ENCODE measurements at regions not wholly inside any gene's neighbourhood (a gene's known extent, or its start where the extent isn't known, plus 50 kb on each side); places are given as distances from the start of the nearest gene placed in this dataset.

DNA sequence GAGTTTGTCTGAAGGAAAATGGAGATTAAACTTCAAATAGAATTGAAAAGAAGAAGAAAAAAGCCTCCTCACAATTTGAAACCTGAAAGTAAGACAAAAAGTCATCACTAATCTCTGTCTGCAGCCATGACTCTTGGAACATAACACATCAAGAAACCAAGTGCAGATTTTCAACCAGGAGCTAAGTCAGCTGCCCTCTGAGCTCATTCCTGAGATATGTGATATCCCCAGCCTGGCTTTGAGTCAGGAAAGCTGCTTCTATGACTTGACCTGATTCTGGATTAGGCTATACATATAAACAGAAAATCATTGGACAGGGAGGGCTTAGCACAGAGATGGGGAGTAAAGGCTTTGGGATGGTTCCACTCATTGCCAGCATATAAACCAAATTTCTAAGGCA, 891.4 kb downstream of the TFAP2A start:
- Histone ChIP-seq H3K36me3 (ENCODE audit: control insufficient read depth, insufficient read depth, low read length) (no peaks in the 10 kb centered on the region), H3K27ac (ENCODE audit: insufficient read depth, low read length, poor library complexity, severe bottlenecking) (no peak overlapping the region), H3K9me3 (ENCODE audit: control insufficient read depth, low read length) (no peaks in the 10 kb centered on the region), H3K4me1 (ENCODE audit: control insufficient read depth, insufficient read depth, low read length, poor library complexity, severe bottlenecking) (no peaks in the 10 kb centered on the region), H3K27me3 (replicated peaks; ENCODE audit: control insufficient read depth, insufficient read depth, low read length, poor library complexity, severe bottlenecking) (no peaks in the 10 kb centered on the region), H3K4me3 (ENCODE audit: insufficient read depth, low read depth, low read length, poor library complexity, severe bottlenecking) (no peak overlapping the region)
- no peak for DNase-seq

DNA sequence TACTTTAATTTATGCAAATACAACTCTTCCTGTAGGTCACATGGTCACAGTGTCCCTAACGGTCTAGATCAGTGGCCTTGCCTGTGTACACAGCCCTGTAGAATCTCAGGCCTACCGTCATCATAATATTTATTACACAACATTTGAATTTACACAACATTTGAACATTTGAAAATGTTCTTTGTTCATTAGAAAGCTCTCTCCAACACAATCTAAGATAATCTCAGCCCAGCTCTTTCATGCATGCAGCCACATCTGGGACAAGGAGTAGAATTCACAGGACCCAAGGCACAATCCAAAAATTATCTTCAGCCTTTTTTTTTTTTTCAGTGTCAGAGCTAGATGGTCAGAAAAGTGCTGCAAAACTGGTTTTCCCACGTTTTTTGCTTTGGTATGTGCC, 892.8 kb downstream of the TFAP2A start:
- no peak for DNase-seq
- H3K36me3 ChIP-seq (ENCODE audit: control insufficient read depth, insufficient read depth, low read length) = no peaks in the 10 kb centered on the region
- H3K27ac ChIP-seq (ENCODE audit: insufficient read depth, low read length, poor library complexity, severe bottlenecking) = no peak overlapping the region
- H3K9me3 ChIP-seq (ENCODE audit: control insufficient read depth, low read length) = no peaks in the 10 kb centered on the region
- no peaks in the 10 kb centered on the region for H3K4me1 ChIP-seq (ENCODE audit: control insufficient read depth, insufficient read depth, low read length, poor library complexity, severe bottlenecking)
- H3K4me3 ChIP-seq (ENCODE audit: insufficient read depth, low read depth, low read length, poor library complexity, severe bottlenecking) = no peak overlapping the region
- H3K27me3 ChIP-seq (replicated peaks; ENCODE audit: control insufficient read depth, insufficient read depth, low read length, poor library complexity, severe bottlenecking) = no peaks in the 10 kb centered on the region

DNA sequence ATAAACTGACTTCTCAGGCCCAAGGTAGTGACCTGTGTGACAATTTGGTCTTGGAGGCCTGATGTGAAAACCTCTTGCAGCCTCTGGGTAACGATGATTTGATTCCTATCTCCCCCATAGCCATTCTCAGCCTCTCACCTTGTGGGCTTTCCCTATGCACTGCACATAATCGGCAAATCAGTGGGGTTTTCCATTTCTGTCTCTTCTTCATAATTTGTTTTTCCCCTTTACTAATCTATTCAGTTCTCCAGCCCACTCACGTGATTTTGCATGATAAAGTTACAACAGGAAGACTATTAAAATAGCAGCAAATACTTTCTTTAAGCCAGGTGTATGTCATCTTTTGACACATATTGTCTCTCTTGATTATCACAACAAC, 893.7 kb downstream of the TFAP2A start:
- no peaks in the 10 kb centered on the region for H3K9me3 ChIP-seq (ENCODE audit: control insufficient read depth, low read length)

DNA sequence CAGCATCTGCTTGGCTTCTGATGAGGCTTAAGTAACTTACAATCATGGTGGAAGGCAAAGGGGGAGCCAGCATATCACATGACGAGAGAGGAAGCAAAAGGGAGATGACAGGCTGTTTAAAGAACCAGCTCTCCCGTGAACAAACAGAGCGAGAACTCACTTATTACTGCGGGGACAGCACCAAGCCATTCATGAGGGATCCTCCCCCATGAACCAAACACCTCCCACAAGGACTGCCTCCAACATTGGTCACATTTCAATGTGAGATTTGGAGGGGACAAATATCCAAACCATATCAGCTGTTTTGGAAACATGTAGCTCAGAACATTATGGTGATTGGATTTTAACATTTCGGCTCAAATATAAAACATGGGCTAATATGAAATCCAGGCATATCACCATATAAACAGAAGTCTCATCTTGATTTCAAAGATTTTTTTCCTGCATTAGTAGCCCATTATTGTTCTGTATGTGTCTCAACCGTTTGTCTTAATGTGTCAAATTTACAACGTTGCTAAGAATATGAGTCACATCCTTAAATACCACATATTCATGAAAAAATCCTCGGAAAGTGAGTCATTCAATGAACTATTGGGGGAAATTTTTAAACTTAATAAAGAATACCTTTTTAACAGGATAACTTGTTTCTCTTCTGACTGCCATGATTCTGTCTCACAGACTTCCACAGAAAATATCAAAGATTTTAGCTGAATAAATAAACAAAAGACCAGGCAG, 894.3 kb downstream of the TFAP2A start:
- H3K27ac ChIP-seq (ENCODE audit: insufficient read depth, low read length, poor library complexity, severe bottlenecking) = no peak overlapping the region
- H3K4me3 ChIP-seq (ENCODE audit: insufficient read depth, low read depth, low read length, poor library complexity, severe bottlenecking) = no peak overlapping the region
- no peaks in the 10 kb centered on the region for H3K9me3 ChIP-seq (ENCODE audit: control insufficient read depth, low read length)
- no peak for DNase-seq
- no peaks in the 10 kb centered on the region for H3K36me3 ChIP-seq (ENCODE audit: control insufficient read depth, insufficient read depth, low read length)
- H3K4me1 ChIP-seq (ENCODE audit: control insufficient read depth, insufficient read depth, low read length, poor library complexity, severe bottlenecking) = no peaks in the 10 kb centered on the region
- H3K27me3 ChIP-seq (replicated peaks; ENCODE audit: control insufficient read depth, insufficient read depth, low read length, poor library complexity, severe bottlenecking) = no peaks in the 10 kb centered on the region

More for the DNA sequence above, 893.7 kb downstream of the TFAP2A start:
- no peak for DNase-seq
- H3K4me1 ChIP-seq (ENCODE audit: control insufficient read depth, insufficient read depth, low read length, poor library complexity, severe bottlenecking) = no peaks in the 10 kb centered on the region
- no peak overlapping the region for H3K27ac ChIP-seq (ENCODE audit: insufficient read depth, low read length, poor library complexity, severe bottlenecking)
- H3K4me3 ChIP-seq (ENCODE audit: insufficient read depth, low read depth, low read length, poor library complexity, severe bottlenecking) = no peak overlapping the region
- no peaks in the 10 kb centered on the region for H3K36me3 ChIP-seq (ENCODE audit: control insufficient read depth, insufficient read depth, low read length)
- no peaks in the 10 kb centered on the region for H3K27me3 ChIP-seq (replicated peaks; ENCODE audit: control insufficient read depth, insufficient read depth, low read length, poor library complexity, severe bottlenecking)

DNA sequence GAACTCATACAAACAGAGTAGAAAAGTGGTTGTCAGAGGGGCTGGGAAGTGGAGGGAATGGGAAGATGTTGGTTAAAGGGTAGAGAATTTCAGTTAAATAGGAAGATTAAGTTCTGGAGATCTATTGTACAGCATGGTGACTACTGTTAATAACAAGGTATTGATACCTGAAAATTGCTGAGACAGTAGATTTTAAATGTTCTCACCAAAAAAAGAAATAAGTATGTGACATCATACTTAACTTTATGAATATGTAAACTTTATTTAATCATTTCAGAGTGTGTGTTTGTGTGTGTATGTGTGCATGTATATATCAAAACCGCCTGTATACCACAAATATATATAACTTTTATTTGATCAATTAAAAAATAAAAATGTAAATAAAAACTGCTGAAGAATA, 896.4 kb downstream of the TFAP2A start:
- no peak overlapping the region for H3K27ac ChIP-seq (ENCODE audit: insufficient read depth, low read length, poor library complexity, severe bottlenecking)
- no peak overlapping the region for H3K4me3 ChIP-seq (ENCODE audit: insufficient read depth, low read depth, low read length, poor library complexity, severe bottlenecking)
- no peaks in the 10 kb centered on the region for H3K9me3 ChIP-seq (ENCODE audit: control insufficient read depth, low read length)
- DNase-seq = no peak
- no peaks in the 10 kb centered on the region for H3K27me3 ChIP-seq (replicated peaks; ENCODE audit: control insufficient read depth, insufficient read depth, low read length, poor library complexity, severe bottlenecking)
- no peaks in the 10 kb centered on the region for H3K36me3 ChIP-seq (ENCODE audit: control insufficient read depth, insufficient read depth, low read length)
- no peaks in the 10 kb centered on the region for H3K4me1 ChIP-seq (ENCODE audit: control insufficient read depth, insufficient read depth, low read length, poor library complexity, severe bottlenecking)

DNA sequence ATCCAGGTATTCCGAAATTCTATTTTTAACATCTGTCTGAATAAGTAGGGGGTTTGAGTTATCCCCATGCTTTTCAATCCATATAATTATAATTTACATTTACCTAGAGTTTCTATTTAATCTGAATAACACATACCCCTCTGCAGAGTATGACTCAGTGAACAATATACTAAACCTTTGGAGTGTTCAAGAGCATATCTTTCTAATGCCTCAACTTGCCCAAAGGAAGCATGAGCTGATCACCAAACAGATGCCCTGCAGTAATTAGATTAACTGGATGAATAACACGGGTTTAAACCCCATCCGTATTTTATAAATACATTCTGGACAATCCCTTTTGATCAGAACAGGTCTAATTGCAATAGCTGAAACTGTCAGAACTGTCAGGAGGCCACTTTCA, 897.1 kb downstream of the TFAP2A start:
- no peak overlapping the region for H3K27ac ChIP-seq (ENCODE audit: insufficient read depth, low read length, poor library complexity, severe bottlenecking)
- H3K9me3 ChIP-seq (ENCODE audit: control insufficient read depth, low read length) = no peaks in the 10 kb centered on the region
- no peaks in the 10 kb centered on the region for H3K4me1 ChIP-seq (ENCODE audit: control insufficient read depth, insufficient read depth, low read length, poor library complexity, severe bottlenecking)
- no peaks in the 10 kb centered on the region for H3K36me3 ChIP-seq (ENCODE audit: control insufficient read depth, insufficient read depth, low read length)
- DNase-seq = no peak
- H3K27me3 ChIP-seq (replicated peaks; ENCODE audit: control insufficient read depth, insufficient read depth, low read length, poor library complexity, severe bottlenecking) = no peaks in the 10 kb centered on the region
- H3K4me3 ChIP-seq (ENCODE audit: insufficient read depth, low read depth, low read length, poor library complexity, severe bottlenecking) = no peak overlapping the region

DNA sequence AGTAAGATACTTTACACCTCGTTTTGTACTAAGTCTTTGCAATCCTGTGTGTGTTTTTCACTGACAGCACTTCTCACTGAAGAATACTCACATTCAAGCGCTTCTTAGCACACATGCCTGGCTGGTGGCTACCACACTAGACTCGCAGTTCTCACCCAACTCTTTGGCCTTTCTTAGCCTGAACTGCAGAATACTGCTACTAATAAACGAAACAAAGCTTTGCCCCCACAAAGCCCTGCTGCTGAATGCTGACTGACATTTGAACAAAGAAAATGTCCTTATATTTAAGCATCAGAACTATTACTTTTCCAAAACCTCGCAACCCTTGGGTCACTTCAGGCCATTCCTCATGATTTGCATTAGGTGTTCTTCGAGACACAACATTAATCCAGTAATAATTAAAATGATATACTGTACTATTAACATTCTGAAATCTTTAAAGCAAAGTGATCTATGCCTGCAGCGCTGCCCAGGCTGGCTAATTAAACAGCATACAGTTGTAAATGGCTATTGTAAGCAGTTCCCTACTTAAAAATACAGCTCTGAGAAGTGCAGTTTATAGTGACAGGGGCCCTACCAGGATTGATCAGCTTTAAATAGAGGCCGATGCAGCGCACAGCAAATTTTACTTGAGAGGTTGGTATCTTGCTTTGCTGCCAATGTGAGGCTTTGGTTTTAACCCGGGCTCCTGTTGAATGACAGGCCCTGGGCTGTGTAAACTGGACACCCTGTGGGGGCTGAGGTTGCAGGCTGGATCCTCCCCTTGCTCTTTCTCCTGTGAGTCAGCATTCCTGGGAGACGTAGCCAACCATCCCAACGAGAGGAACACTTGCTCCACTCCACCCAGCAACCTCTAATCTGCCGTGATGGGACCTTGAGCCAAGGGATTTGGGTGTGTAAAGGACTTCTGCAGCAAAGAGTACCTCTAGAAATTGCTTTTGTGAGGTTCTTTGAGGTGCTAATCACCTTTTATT, 899.0 kb downstream of the TFAP2A start:
- H3K27me3 ChIP-seq (replicated peaks; ENCODE audit: control insufficient read depth, insufficient read depth, low read length, poor library complexity, severe bottlenecking) = no peaks in the 10 kb centered on the region
- no peak overlapping the region for H3K27ac ChIP-seq (ENCODE audit: insufficient read depth, low read length, poor library complexity, severe bottlenecking)
- no peak overlapping the region for H3K4me3 ChIP-seq (ENCODE audit: insufficient read depth, low read depth, low read length, poor library complexity, severe bottlenecking)
- no peaks in the 10 kb centered on the region for H3K36me3 ChIP-seq (ENCODE audit: control insufficient read depth, insufficient read depth, low read length)
- no peaks in the 10 kb centered on the region for H3K9me3 ChIP-seq (ENCODE audit: control insufficient read depth, low read length)
- no peak for DNase-seq
- no peaks in the 10 kb centered on the region for H3K4me1 ChIP-seq (ENCODE audit: control insufficient read depth, insufficient read depth, low read length, poor library complexity, severe bottlenecking)

DNA sequence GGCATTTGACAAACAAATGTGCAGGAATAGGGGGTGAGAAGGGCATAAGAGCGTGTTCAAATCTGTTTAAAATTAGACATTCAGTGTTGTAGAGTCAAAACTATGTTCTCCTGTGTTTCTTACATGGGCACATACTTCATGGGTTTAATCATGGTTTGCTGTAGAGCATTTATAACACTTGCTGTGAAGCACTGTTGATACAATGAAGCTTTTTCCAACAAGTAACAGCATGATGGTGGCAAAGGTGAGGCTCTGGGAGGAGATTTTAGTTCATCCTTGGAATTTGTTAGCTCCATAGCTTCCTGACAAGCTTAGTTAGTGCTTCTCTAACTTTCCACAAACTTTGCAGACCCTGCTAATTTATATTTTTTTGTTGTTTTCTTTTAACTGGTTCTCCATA, 900.7 kb downstream of the TFAP2A start:
- H3K4me3 ChIP-seq (ENCODE audit: insufficient read depth, low read depth, low read length, poor library complexity, severe bottlenecking) = no peak overlapping the region
- no peak for DNase-seq
- no peaks in the 10 kb centered on the region for H3K36me3 ChIP-seq (ENCODE audit: control insufficient read depth, insufficient read depth, low read length)
- H3K27me3 ChIP-seq (replicated peaks; ENCODE audit: control insufficient read depth, insufficient read depth, low read length, poor library complexity, severe bottlenecking) = no peaks in the 10 kb centered on the region
- no peaks in the 10 kb centered on the region for H3K9me3 ChIP-seq (ENCODE audit: control insufficient read depth, low read length)
- H3K27ac ChIP-seq (ENCODE audit: insufficient read depth, low read length, poor library complexity, severe bottlenecking) = no peak overlapping the region
- H3K4me1 ChIP-seq (ENCODE audit: control insufficient read depth, insufficient read depth, low read length, poor library complexity, severe bottlenecking) = no peaks in the 10 kb centered on the region

DNA sequence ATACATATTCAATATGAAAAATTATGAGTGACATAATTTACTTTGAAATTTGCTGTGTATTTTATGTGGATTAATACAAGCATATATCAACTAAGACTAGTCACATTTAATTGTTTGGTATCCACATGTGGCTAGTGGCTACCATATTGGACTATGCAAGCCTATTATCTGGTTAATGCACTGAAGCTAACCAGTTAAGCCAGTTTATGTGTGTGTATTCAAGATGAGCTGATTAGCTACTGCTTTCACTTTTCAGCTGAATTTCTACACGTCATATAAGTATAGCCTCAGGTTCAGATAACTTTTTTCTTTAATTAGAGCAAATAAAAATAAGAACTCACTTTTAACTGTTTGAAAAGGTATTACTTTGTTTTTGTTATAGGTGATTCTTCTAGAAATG, 903.7 kb downstream of the TFAP2A start:
- DNase-seq = no peak
- no peaks in the 10 kb centered on the region for H3K27me3 ChIP-seq (replicated peaks; ENCODE audit: control insufficient read depth, insufficient read depth, low read length, poor library complexity, severe bottlenecking)

More for the DNA sequence above, 903.7 kb downstream of the TFAP2A start:
- Histone ChIP-seq H3K4me1 (ENCODE audit: control insufficient read depth, insufficient read depth, low read length, poor library complexity, severe bottlenecking) (no peaks in the 10 kb centered on the region), H3K36me3 (ENCODE audit: control insufficient read depth, insufficient read depth, low read length) (no peaks in the 10 kb centered on the region), H3K9me3 (ENCODE audit: control insufficient read depth, low read length) (no peaks in the 10 kb centered on the region), H3K4me3 (ENCODE audit: insufficient read depth, low read depth, low read length, poor library complexity, severe bottlenecking) (no peak overlapping the region), H3K27ac (ENCODE audit: insufficient read depth, low read length, poor library complexity, severe bottlenecking) (no peak overlapping the region)
